Embryonic facial prominence (tissue), 1 donor: ENCODE measurements at regions not wholly inside any gene's neighbourhood (a gene's known extent, or its start where the extent isn't known, plus 50 kb on each side); places are given as distances from the start of the nearest gene placed in this dataset.
A peak's percentile ranks its signal among the peaks of the same experiment; 100 is the strongest.
"Not testable (repeated sequence)": the region's sequence is repeated elsewhere in the genome, so short reads cannot be mapped to it uniquely, and the experiment has no call there.

Experiments
- DNase-seq: peaks from one replicate; pipeline ENCODE4 v3.0.0-alpha.2; 2016; ENCODE audit errors: extremely low spot score

GRCh38 chr7:22066522-22066921 lies 120.8 kb upstream of the CDCA7L start:
- DNase-seq, result no peak

- no peak for DNase-seq
Observed at GRCh38 chr7:22064816-22065215, 119.1 kb upstream of the CDCA7L start.

GRCh38 chr7:22061775-22062174 lies 116.1 kb upstream of the CDCA7L start:
- DNase-seq, result peak; percentile 51

GRCh38 chr7:22060863-22061262 lies 115.2 kb upstream of the CDCA7L start:
- no peak for DNase-seq

- no peak for DNase-seq
Observed at GRCh38 chr7:22060197-22060596, 114.5 kb upstream of the CDCA7L start.

- DNase-seq, result no peak
Observed at GRCh38 chr7:22055226-22055625, 109.5 kb upstream of the CDCA7L start.

GRCh38 chr7:22052674-22053365 lies 107.1 kb upstream of the CDCA7L start:
- no peak for DNase-seq

- DNase-seq, result no peak
Observed at GRCh38 chr7:22051886-22052673, 106.4 kb upstream of the CDCA7L start.

GRCh38 chr7:22049766-22050500 lies 104.2 kb upstream of the CDCA7L start:
- DNase-seq, result no peak

GRCh38 chr7:22043367-22043766 lies 97.7 kb upstream of the CDCA7L start:
- DNase-seq, result no peak

GRCh38 chr7:22040923-22041595 lies 95.4 kb upstream of the CDCA7L start:
- DNase-seq, result no peak

GRCh38 chr7:22039670-22040069 lies 94.0 kb upstream of the CDCA7L start:
- no peak for DNase-seq

GRCh38 chr7:22032356-22032755 lies 86.7 kb upstream of the CDCA7L start:
- not testable (repeated sequence) for DNase-seq

- not testable (repeated sequence) for DNase-seq
Observed at GRCh38 chr7:22028656-22029055, 83.0 kb upstream of the CDCA7L start.

GRCh38 chr7:22027475-22027874 lies 81.8 kb upstream of the CDCA7L start:
- no peak for DNase-seq

GRCh38 chr7:22025983-22026382 lies 80.3 kb upstream of the CDCA7L start:
- no peak for DNase-seq

GRCh38 chr7:22025075-22025474 lies 79.4 kb upstream of the CDCA7L start:
- DNase-seq, result no peak

- DNase-seq, result no peak
Observed at GRCh38 chr7:22019931-22020330, 74.2 kb upstream of the CDCA7L start.

GRCh38 chr7:22016507-22016906 lies 70.8 kb upstream of the CDCA7L start:
- no peak for DNase-seq

GRCh38 chr7:22013711-22014110 lies 68.0 kb upstream of the CDCA7L start:
- DNase-seq, result no peak

- no peak for DNase-seq
Observed at GRCh38 chr7:22008683-22009082, 63.0 kb upstream of the CDCA7L start.

GRCh38 chr7:22008087-22008486 lies 62.4 kb upstream of the CDCA7L start:
- DNase-seq, result no peak
